Fibroblast of mammary gland (primary cell): ENCODE measurements at regions not wholly inside any gene's neighbourhood (a gene's known extent, or its start where the extent isn't known, plus 50 kb on each side); places are given as distances from the start of the nearest gene placed in this dataset.
A peak's percentile ranks its signal among the peaks of the same experiment; 100 is the strongest.
"Not testable (repeated sequence)": the region's sequence is repeated elsewhere in the genome, so short reads cannot be mapped to it uniquely, and the experiment has no call there.

Experiments used
- DNase-seq: peaks from one replicate; pipeline ENCODE4 v3.0.0-alpha.2; 2010; ENCODE audit warnings: low read depth
- H3K4me3 ChIP-seq: 2 replicates; pipeline ENCODE4 v1.5.1; 2011; ENCODE audit warnings: low read depth, mild to moderate bottlenecking, low read length, moderate library complexity; ENCODE audit not compliant: control insufficient read depth
- CTCF ChIP-seq: conservative IDR thresholded peaks from 2 replicates; pipeline ENCODE4 v1.5.1; 2011; ENCODE audit warnings: low read depth, low read length, inconsistent platforms; ENCODE audit not compliant: control insufficient read depth, insufficient read depth

DNA sequence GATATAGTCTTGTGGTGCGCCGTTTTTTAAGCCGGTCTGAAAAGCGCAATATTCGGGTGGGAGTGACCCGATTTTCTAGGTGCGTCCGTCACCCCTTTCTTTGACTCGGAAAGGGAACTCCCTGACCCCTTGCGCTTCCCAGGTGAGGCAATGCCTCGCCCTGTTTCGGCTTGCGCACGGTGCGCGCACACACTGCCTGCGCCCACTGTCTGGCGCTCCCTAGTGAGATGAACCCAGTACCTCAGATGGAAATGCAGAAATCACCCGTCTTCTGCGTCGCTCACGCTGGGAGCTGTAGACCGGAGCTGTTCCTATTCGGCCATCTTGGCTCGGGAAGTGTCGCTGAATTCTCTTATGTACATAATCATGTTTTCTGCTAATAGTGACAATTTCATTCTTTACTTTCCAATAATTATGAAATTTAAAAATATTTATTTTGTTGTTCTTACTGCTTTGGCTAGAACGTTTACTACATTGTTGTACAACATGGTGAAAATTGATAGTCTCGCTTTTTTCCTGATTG is 61.2 kb upstream of the MINDY3 start:
- not testable (repeated sequence) for H3K4me3 ChIP-seq, DNase-seq

- no peak for DNase-seq
- no peak for TF ChIP-seq CTCF
- no peak overlapping the region for H3K4me3 ChIP-seq
Observed at GRCh38 chr10:15931376-15931775, 71.1 kb upstream of the MINDY3 start.

DNA sequence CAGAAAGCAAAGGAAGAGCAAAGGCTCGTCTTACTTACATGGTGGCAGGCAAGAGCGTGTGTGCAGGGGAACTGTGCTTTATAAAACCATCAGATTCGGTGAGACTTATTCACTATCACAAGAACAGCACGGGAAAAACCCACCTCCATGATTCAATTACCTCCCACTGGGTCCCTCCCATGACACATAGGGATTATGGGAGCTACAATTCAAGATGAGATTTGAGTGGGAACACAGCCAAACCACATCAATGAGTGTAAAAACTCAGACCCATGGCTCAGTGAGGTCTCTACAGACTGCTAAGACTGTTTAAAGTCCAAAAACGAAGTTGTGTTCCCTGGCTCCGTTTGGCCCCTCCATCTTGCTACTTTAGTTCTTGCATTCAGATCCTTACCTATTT is 79.2 kb upstream of the MINDY3 start:
- DNase-seq = peak; percentile 8
- not testable (repeated sequence) for H3K4me3 ChIP-seq

DNA sequence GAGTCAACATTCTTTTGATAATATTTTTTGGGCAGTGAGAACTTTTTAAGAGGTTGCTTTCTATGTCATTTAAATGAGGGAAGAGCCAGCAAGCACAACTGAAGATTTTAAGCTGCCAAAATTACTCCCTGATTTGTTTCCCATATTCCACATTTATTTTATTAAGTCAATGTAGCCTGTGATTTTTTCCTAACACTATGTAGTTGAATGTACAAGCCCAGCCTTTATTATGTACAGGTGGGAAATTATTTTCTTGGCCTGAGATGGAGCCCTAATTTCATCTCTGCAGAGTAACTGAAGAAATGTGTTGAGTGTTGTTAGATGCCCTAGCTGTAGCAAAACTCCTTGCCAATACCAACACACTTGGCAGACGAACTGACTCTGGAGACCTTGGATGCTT is 83.1 kb upstream of the MINDY3 start:
- no peak overlapping the region for H3K4me3 ChIP-seq
- DNase-seq = no peak
- no peak for TF ChIP-seq CTCF

GRCh38 chr10:15954188-15954587 is 93.9 kb upstream of the MINDY3 start:
- DNase-seq = no peak
- no peak overlapping the region for H3K4me3 ChIP-seq
- TF ChIP-seq CTCF = no peak

DNA sequence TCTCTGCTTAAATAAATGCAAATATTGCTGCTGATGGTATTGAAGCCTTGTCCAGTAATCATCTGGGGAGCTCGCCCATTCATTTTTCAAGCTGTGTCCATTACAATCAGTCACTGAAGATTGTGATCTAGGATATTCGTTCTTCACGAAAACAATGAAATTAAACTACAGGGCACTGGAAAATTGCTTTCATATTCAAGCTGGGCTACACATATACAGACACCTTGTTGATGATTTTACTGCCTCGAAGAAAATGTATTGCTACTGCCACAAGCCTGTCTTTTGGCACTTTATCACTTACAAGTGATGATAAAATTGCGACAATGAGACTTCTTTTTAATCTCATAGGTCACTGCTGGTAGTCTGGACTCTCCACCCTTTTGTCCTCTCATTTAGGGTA is 100.0 kb upstream of the MINDY3 start:
- TF ChIP-seq CTCF = no peak
- DNase-seq = no peak
- no peak overlapping the region for H3K4me3 ChIP-seq

DNA sequence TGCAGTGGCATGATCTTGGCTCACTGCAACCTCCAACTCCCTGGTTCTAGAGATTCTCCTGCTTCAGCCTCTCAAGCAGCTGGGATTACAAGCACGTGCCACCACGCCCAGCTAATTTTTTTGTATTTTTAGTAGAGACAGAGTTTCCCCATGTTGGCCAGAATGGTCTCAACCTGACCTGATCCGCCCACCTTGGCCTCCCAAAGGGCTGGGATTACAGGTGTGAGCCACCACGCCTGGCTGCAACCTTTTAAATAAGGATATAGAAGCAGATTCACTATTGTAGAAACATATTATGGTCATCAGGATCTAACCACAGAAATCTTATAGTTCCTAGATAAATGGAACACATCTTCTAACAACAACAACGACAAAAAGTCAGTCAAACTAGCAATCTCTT is 112.4 kb upstream of the MINDY3 start:
- not testable (repeated sequence) for DNase-seq, H3K4me3 ChIP-seq

GRCh38 chr10:15985690-15986089 is 125.4 kb upstream of the MINDY3 start:
- no peak for TF ChIP-seq CTCF
- no peak for DNase-seq
- H3K4me3 ChIP-seq = no peak overlapping the region
